GM18498 (cell line): ENCODE measurements at regions not wholly inside any gene's neighbourhood (a gene's known extent, or its start where the extent isn't known, plus 50 kb on each side); places are given as distances from the start of the nearest gene placed in this dataset.

Source experiments
- ATAC-seq: cut with Tn5 transposase; IDR thresholded peaks from one replicate; pipeline ENCODE4 v1.9.1; 2021; ENCODE audit warnings: mild to moderate bottlenecking, moderate library complexity; ENCODE audit not compliant: unreplicated experiment

DNA sequence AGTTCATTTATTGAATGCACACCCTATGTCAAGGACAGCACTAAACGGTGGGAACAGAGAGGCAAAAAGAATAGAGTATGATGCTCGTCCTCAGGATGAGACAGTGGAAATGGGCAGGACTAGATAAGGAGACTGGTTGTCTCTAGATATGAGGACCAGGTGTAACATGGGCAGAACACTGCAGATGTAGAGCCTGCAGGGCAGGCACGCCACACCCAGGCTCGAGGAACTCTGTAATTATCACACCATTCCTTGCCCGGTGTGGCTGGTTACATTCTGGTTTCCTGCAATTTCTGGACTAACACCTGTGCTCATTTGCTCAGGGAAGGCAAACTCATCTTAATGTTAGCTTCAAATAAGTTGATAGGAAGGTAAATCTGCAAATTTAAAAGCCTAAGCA is 334.4 kb downstream of the DHX15 start:
- no peak for ATAC-seq

DNA sequence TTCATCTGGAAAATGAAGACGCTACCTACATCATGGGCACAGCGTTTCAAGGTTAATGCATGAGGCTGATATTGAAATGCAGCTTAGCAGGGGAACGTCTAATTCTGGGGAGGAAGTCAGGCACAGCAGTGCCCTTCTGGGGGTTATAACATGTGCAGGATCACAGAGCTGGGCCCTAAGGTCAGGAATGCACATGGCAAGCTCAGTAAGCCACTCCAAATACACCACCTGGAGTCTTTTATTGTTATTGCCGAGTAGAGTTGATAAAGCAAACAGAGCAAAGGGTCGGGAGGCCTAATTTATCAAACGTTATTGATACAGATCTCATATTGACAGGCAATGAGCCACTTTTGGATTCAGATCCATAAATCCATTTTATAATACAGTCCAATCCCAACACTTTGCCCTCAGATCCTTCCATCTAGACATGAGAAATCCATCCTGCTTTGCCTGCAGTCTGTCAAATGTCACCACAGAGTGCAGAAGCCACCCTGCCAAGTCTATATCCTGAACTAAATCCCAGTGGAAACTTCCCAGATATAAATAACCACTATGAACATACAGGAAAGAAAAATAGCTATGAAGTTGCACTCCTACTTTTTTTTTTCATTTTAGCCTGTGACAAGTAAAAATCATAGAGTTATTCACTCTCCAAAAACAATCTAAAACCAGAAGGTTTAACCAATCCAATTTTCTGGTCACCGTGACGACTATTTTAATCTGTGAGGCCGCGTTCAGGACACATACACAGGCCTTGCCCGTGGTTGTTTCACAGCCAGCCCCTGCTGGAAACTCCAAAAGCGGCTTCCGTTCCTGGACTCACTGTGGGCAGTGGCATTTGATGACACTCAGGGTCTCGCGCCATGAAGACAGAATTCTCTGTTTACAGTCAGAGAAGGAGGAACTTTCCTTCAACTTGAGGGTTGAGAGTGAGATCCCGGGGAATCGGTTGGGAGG is 335.4 kb downstream of the DHX15 start:
- ATAC-seq, result no peak

DNA sequence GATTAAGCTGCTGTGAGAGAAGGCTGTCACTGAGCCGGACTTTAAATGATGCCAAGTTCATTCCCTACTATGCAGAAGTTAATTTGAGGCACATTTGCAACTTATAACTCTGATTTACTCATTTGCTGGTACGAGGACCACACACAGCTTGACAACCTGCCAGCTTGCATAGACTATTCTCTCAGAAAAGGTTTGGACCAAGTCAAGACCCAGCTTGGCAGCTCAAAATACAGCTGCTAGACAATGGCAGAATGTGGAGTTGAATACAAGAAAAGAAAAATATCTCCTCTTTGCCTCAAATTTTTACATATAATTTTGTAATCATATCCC is 338.9 kb downstream of the DHX15 start:
- ATAC-seq, result no peak

DNA sequence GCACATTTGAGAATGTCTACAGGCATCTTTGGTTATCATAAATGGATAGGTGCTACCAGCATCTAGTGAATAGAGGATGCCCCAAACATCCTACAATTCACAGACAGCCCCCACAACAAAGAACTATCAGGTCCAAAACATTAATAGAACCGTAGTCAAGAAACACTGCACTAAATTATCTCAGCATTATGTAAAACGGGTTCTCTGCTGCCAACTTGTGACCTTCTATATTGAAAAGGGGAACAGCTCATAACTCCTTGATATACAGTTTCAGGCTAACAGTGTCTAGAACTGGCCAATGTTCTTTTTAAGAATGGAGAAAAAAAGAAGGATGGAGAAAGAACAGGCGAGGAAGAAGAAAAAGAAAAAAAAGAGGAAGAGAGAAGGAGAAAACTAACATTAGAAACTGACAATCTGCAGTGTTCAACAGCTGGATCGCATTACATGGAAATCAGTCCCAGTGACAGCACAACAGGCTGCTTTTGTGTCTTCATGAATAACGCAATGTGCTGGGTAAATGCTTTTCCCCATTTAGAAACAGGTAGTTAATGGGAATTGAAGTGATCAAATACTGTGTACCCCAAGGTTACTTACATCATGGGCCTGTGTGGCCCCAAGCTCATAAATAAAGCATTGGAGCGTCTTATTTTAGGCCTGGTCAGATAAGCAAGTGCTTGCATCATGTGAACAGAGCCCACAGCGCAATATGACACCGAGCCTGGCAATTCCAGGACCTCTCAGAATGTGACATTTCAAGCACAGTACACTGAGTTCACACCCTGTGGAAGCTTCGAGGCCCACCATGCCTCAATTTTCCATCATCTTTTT is 339.5 kb downstream of the DHX15 start:
- no peak for ATAC-seq

DNA sequence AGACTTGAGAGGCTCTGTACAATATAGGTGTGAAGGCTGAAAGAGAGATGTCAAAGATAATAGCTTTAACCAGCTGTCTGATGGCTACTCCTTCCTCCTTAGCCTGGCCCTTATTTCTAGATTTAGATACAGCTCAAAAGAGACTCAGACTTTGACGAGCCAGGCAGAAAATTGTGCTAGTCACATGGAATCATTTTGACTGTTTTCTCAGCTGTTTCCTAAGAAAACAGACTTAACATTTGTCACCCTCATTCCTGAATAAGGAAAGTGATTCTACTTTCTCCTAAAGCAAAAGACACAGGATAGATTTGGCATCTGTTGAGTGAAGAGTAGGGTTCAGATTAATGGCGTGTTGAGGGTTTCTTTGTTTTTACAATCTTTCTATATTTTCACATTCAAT is 340.7 kb downstream of the DHX15 start:
- ATAC-seq, result no peak

DNA sequence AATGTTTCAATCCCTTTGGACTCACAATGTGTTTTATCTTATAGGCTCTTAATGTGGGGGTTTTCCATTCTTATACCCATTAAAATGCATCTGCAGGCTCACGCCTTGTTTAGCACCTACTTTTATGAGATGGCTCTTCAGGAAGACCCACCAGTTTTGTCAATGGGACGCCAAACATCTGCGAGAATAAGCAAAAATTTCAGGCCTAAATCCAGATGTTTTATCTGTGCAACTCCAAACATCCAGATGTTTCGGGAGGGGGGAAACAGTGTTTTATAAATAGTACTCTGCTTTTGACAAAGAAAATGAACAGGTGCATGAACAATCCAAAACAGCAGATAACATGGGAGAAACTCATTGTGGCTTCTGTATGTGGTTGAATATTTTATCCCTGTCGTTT is 342.8 kb downstream of the DHX15 start:
- ATAC-seq, result no peak

DNA sequence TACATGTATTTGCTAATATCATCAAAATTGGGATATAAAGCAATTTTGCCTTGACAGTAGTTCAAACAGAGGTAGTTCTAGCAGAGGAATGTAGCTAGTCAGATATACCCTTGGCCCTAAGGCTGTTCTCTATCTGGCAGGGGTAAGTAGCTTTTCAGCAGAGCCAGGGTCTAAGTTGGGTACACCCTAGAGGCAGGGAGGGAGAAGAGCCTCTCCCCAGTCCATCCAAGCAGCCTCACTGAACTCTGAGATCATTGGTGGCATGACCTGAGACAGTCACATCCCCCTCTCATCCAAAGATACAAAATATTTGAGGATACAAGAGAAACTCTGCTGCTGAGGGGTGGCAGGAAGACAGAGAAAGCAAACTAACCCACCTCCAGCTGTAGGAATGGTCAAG is 343.7 kb downstream of the DHX15 start:
- no peak for ATAC-seq

DNA sequence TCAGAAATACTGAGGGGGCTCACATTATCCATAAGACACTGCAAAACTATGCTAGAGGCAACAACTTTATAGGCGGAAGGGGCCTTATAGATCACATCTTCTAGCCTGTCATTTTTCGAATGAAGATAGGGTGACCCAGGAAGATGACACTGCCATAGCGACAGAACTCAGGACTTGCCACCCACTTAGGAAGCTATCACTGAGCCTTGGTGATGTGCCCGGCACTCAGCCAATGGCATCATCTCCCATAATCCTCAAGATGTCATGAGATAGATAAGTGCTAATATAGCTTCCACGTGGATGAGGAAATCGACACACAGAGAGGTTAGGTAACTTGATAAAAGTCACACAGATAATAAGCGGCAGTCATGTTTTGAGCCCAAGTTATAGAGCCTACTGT is 346.6 kb downstream of the DHX15 start:
- no peak for ATAC-seq

DNA sequence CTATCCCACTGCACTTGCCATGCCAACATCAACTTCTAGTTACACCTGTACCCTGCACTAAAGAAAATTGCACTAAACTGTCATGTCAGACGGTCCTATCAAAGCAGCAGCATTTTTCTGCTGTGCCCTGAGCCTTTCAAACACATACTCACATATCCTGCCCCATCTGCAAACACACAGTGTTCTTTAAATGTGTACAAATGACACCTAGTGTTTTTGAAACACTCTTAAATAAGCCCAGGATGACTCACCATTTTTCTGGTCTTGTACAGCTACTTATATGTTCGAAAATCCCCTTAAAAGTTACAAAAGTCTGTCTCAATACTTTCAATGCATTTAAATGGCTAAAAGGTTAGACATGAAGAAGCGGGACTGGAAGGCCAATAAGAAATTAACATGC is 346.7 kb upstream of the PPARGC1A start:
- no peak for ATAC-seq

DNA sequence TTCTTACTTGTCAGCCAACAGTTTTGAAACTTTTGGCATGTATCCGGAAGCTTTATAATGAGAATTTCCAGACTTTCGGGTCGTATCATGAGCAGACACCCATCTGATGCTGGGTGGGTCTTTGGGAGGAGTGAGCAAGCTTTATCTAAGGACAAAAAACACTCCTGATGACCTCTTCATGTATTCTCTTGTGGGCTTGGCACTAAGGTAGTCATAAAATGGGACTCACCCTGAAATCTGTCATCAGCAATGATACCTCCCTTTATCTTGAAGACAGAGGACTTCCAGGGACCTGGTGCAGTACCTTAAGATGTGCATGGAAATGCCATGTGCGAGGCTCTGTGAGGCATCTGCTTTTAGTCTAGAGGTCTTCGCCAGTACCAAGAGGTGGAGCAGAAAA is 346.3 kb upstream of the PPARGC1A start:
- no peak for ATAC-seq

DNA sequence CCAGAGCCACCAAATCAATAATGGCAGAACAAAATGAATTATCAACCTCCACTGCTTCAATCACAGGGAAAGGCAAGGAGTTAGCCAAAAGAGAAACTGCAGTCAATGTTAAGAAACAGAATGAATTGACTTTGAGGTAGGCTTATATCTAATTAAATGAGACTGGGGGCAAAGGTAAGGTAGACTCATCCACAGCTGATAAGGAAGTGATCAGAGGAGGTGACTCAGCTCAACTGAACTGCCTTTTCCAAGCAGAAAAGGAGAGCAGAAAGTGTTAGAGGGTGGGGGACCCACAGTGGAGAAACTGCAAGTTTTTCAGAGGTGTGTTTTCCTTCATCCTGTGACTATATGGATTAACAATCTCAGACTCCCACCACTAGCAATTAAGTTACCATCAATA is 345.8 kb upstream of the PPARGC1A start:
- ATAC-seq, result no peak

DNA sequence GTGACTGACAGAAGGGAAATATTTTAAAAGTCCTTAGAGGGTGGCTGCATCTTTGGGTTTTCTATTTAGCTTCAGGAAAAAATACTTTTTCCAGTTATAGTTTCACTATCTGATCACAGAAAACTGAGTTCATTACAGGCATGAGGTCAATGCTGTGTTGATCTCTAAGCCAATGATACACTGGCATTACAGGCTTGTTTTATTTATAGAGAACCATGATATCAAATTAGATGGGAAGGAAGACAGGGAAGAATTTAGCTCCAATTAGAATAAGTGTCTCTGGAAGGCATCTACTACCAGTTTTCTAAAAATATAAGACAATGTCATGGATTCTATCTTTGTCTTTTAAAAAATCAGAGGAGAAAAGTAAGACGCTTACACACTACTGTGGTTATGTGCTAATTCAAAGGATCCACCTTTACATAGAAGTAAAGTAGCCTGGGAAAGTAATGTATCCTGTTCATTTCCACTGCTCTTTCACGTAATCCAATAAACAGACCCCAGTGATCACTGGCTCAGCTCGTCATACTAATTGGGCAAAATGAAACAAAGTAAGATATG is 344.5 kb upstream of the PPARGC1A start:
- ATAC-seq, result no peak

DNA sequence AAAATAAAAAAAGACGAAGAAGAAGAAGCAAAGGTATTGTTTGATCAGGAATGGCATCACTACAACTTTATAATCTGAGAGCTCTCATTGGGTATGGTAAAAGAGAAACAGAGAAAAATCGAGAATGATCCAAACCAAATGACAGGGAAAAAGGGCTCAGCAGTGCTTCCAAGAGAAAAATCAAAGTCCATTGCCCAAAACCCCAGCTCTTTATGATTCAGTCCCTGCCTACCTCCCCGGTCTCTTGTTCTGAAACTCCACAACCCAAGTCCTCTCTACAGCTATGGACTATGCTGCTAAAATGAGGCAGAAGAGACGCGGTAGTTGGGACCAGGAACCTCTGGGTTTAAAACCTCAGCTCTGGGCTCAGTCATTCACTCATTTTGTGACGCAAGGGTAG is 341.1 kb upstream of the PPARGC1A start:
- ATAC-seq, result no peak

DNA sequence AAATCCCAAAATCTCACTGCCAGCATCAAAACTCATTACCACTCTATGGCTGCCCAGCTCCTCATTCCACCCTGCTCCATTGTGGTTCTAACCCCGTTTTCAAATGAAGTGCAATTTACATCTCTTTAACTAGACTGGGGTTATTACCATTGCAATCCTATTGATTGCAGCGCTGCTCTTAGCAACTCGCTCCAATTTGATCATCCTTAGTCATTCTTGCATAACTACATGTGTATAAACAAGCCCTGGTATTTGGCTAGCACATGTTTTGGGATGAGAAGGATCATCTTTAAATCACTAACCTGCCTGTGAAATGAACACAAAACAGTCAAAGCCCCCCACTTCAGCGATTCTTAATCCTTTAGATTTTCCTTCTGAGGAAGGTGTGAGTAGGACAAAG is 340.1 kb upstream of the PPARGC1A start:
- no peak for ATAC-seq

DNA sequence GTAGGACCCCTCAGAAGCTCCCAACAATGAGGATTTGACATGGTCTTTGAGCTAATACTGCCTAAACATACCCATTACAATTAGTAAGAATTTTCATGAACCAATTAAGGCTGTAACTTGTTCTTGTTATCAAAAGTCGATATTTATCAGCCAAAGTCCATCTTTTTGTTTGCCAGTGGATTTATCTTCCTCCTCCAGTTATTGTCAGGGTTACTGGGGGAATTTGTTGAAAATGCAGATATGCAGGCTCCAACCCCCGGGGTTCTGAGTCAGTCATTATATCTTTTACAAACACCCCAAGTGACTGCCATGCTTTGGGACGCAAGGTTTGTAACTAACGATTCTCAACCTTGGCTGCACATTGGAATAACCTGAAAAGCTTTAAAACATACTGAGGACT is 338.8 kb upstream of the PPARGC1A start:
- no peak for ATAC-seq

DNA sequence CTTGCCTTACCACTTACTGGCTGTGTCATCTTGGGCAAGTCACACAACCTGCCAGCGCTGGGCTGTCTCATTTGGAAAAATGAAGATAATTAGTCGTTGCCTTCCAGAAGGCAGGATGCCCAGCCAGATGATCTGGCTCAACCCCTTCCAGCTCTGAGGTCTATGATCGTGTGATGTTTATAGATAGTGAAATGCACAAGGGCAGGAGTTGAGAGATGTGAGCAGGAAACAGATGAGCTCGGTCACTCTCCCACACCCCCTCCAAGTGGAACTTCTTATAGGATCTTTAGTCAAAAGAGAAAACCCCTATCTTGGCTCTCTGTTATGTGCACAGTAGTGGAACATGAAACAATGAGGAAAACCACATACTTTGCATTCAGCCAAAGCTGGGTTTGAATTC is 336.8 kb upstream of the PPARGC1A start:
- ATAC-seq, result no peak

DNA sequence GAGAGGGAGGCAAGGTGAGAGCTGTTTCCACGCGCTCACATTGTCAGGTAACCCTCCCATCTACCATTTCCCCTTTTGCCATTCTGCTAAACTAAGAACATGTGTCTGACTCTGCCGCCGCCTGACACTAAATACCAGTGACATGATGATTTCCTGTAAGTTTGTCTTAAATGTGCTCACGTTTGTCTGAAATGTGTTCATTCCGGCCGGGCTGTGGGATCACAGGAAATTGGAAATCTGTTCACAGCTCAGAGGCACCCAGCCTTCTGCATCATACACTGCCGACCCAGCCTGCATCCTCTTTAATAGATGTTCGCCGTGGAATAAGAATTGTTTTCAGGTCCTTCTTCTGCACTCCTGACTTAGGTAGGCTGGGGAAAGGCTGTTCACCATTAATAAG is 336.2 kb upstream of the PPARGC1A start:
- no peak for ATAC-seq

DNA sequence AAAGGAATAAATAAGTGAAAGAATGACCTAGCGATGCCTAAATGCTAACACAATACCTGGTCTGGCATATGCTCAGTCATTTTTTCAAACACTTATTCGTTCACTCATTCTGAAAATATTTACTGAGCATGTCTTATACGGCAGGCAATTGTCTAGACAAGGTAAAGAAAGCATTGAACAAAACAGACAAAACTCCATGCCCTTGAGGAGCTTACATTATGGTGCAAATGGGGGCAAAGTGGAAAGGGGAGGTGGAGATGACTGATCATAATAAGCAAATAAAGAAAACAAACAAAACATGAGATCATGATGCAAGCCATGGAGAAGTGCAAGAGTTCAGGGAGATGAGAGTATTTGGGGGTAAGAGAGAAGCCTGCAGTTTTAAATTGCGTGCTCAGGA is 334.6 kb upstream of the PPARGC1A start:
- ATAC-seq, result no peak

DNA sequence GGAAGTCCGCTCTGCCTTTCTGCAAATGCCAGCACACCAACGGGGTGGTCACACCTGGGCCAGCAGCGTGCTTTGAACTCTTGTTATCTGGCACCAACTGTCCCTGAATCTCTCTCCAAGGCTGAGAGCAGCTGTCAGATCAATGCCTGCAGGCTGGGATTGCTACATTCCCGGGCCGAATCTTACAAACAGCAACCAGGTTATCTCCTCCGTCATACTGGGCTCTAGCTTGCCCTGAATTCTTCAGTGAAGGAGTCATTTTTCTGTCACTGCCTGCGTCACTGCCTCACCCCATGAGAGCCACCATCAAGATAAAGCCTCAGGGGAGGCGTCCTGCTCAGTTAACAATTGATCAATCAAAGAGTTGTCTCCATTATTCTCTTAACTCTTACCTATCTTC is 329.4 kb upstream of the PPARGC1A start:
- no peak for ATAC-seq

DNA sequence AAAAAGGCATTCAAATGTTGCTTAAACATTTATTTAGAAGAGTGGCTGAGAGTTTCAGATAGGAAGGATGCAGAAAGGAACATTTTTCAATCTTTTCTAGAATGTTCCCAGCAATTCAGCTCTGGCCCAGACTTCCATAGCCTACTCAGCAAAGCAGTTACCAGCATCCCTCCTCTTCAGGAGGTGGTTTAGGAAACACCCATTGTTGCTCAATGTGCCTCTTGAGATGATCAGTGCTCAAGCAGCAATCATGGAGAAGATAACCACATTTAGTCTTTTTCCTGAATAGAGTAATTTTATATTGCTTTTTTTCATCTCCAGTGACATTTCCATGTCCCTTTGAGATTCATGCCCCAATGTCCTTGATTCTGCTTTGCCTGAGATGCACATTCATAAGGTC is 328.7 kb upstream of the PPARGC1A start:
- no peak for ATAC-seq

DNA sequence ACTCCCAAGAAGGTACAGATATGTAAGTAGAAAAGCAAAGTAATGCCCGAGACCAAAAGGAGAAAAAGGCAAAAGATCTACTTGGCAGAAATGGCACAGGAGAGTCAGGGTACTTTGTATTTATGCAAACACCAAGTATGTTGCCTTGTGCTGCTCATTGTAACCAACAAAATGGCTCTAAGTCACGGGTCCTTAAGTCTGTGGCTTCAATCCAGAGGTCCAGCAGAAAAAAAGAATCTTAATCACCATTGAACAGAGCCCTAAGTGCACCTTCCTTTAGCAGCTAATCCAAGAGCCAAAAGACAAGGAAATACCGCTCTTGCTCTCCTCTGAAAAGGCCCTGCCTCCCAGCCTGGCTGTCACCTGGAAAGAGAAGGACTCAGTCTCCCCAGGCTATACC is 324.9 kb upstream of the PPARGC1A start:
- ATAC-seq, result no peak

DNA sequence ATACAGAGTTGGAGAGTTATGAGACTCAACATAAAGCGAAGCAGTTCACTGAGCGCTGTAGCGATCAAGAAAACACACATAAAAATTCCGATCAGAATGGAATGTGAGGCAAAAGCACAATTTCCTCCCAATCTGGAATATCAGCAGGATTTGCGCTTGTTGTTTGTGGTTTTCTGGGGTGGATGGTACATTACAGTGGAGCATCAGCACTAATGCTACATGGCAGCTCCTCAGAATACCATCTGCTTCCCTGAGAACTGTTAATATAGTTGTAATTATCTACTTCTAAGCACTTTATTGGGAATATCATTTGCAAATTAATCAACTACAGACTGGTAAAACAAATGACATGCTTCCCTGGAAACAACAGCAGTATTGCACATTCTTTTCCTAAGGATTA is 324.1 kb upstream of the PPARGC1A start:
- ATAC-seq, result no peak
